Ectodermal cell (in vitro differentiated cells): ENCODE measurements at regions not wholly inside any gene's neighbourhood (a gene's known extent, or its start where the extent isn't known, plus 50 kb on each side); places are given as distances from the start of the nearest gene placed in this dataset.

Source experiments
- H3K27ac ChIP-seq: 2 replicates; pipeline ENCODE4 v1.7.0; 2013; ENCODE audit warnings: mild to moderate bottlenecking, low read depth, low read length; ENCODE audit not compliant: insufficient read depth, poor library complexity, severe bottlenecking
- H3K27me3 ChIP-seq: 2 replicates; pipeline ENCODE4 v1.7.0; 2013; ENCODE audit warnings: mild to moderate bottlenecking, low read length; ENCODE audit not compliant: insufficient read depth, control insufficient read depth, poor library complexity, severe bottlenecking
- H3K36me3 ChIP-seq: one replicate; pipeline ENCODE4 v1.7.0; 2013; ENCODE audit warnings: low read length; ENCODE audit not compliant: control insufficient read depth, insufficient read depth
- H3K4me1 ChIP-seq: one replicate; pipeline ENCODE4 v1.7.0; 2013; ENCODE audit warnings: low read length; ENCODE audit not compliant: control insufficient read depth, insufficient read depth
- H3K4me3 ChIP-seq: 2 replicates; pipeline ENCODE4 v1.7.0; 2013; ENCODE audit warnings: low read depth, low read length, control low read depth; ENCODE audit not compliant: insufficient read depth
- H3K9me3 ChIP-seq: 2 replicates; pipeline ENCODE4 v1.7.0; 2013; ENCODE audit warnings: mild to moderate bottlenecking, low read length, moderate library complexity; ENCODE audit not compliant: control insufficient read depth
- WGBS, 2 experiments: methylation state at CpG; one replicate each; pipeline ENCODE4 v1.1.7; 2013; ENCODE audit warnings: missing lambda C conversion rate in 2 of 2; 5-methylcytosine and 5-hydroxymethylcytosine counted together

GRCh38 chr4:12548678-12549077 lies 935.5 kb downstream of the RAB28 start:
- Histone ChIP-seq H3K27me3 (no peaks in the 10 kb centered on the region), H3K4me1 (no peaks in the 10 kb centered on the region), H3K36me3 (no peaks in the 10 kb centered on the region), H3K27ac (no peak overlapping the region), H3K9me3 (no peaks in the 10 kb centered on the region), H3K4me3 (no peak overlapping the region)
- 77 to 85% methylated on average over 3 to 4 of the region's 4 CpGs for WGBS, 2 experiments

GRCh38 chr4:12545812-12546211 lies 938.3 kb downstream of the RAB28 start:
- H3K27ac ChIP-seq, result no peak overlapping the region
- no peaks in the 10 kb centered on the region for H3K4me1 ChIP-seq
- H3K36me3 ChIP-seq, result no peaks in the 10 kb centered on the region
- H3K9me3 ChIP-seq, result no peaks in the 10 kb centered on the region
- H3K4me3 ChIP-seq, result no peak overlapping the region
- H3K27me3 ChIP-seq, result no peaks in the 10 kb centered on the region
- 45 to 54% methylated on average over 1 of the region's 1 CpG for WGBS, 2 experiments

GRCh38 chr4:12538162-12538561 lies 946.0 kb downstream of the RAB28 start:
- no peaks in the 10 kb centered on the region for H3K4me1 ChIP-seq
- H3K36me3 ChIP-seq, result no peaks in the 10 kb centered on the region
- no peaks in the 10 kb centered on the region for H3K9me3 ChIP-seq
- H3K27ac ChIP-seq, result no peak overlapping the region
- 96 to 97% methylated on average over 17 of the region's 17 CpGs for WGBS, 2 experiments
- no peak overlapping the region for H3K4me3 ChIP-seq
- no peaks in the 10 kb centered on the region for H3K27me3 ChIP-seq

- Histone ChIP-seq H3K27ac (no peak overlapping the region), H3K4me3 (no peak overlapping the region), H3K9me3 (no peaks in the 10 kb centered on the region), H3K4me1 (no peaks in the 10 kb centered on the region), H3K27me3 (no peaks in the 10 kb centered on the region), H3K36me3 (no peaks in the 10 kb centered on the region)
- 100% methylated on average over 1 of the region's 1 CpG; no CpG with 5 or more reads in 1 of the 2 experiments for WGBS, 2 experiments
These were observed 949.5 kb downstream of the RAB28 start for GRCh38 chr4:12534684-12535083.

GRCh38 chr4:12519426-12519825 lies 964.7 kb downstream of the RAB28 start:
- Histone ChIP-seq H3K27me3 (no peaks in the 10 kb centered on the region), H3K9me3 (no peaks in the 10 kb centered on the region), H3K36me3 (no peaks in the 10 kb centered on the region), H3K27ac (no peak overlapping the region), H3K4me1 (no peaks in the 10 kb centered on the region), H3K4me3 (no peak overlapping the region)

- no peak overlapping the region for H3K27ac ChIP-seq
- no peaks in the 10 kb centered on the region for H3K36me3 ChIP-seq
- no peaks in the 10 kb centered on the region for H3K27me3 ChIP-seq
- no peaks in the 10 kb centered on the region for H3K9me3 ChIP-seq
- H3K4me3 ChIP-seq, result no peak overlapping the region
- 92 to 100% methylated on average over 2 of the region's 2 CpGs for WGBS, 2 experiments
- no peaks in the 10 kb centered on the region for H3K4me1 ChIP-seq
These were observed 976.2 kb downstream of the RAB28 start for GRCh38 chr4:12507868-12508481.

GRCh38 chr4:12500409-12500808 lies 983.7 kb downstream of the RAB28 start:
- no peaks in the 10 kb centered on the region for H3K36me3 ChIP-seq
- no peaks in the 10 kb centered on the region for H3K9me3 ChIP-seq
- H3K4me1 ChIP-seq, result no peaks in the 10 kb centered on the region
- no peak overlapping the region for H3K4me3 ChIP-seq
- no peaks in the 10 kb centered on the region for H3K27me3 ChIP-seq
- no peak overlapping the region for H3K27ac ChIP-seq

GRCh38 chr4:12499693-12500092 lies 984.4 kb downstream of the RAB28 start:
- H3K36me3 ChIP-seq, result no peaks in the 10 kb centered on the region
- H3K27ac ChIP-seq, result no peak overlapping the region
- no peaks in the 10 kb centered on the region for H3K27me3 ChIP-seq
- no peaks in the 10 kb centered on the region for H3K9me3 ChIP-seq
- 91 to 98% methylated on average over 2 of the region's 2 CpGs for WGBS, 2 experiments
- H3K4me3 ChIP-seq, result no peak overlapping the region
- no peaks in the 10 kb centered on the region for H3K4me1 ChIP-seq

- no peaks in the 10 kb centered on the region for H3K36me3 ChIP-seq
- no peak overlapping the region for H3K27ac ChIP-seq
- H3K4me3 ChIP-seq, result no peak overlapping the region
- H3K27me3 ChIP-seq, result no peaks in the 10 kb centered on the region
- no peaks in the 10 kb centered on the region for H3K4me1 ChIP-seq
- no peaks in the 10 kb centered on the region for H3K9me3 ChIP-seq
These were observed 988.9 kb downstream of the RAB28 start for GRCh38 chr4:12495211-12495610.

- WGBS, 2 experiments, result 90 to 97% methylated on average over 5 of the region's 5 CpGs
- H3K4me3 ChIP-seq, result no peak overlapping the region
- no peaks in the 10 kb centered on the region for H3K27me3 ChIP-seq
- no peaks in the 10 kb centered on the region for H3K36me3 ChIP-seq
- H3K27ac ChIP-seq, result no peak overlapping the region
- H3K9me3 ChIP-seq, result no peaks in the 10 kb centered on the region
- H3K4me1 ChIP-seq, result no peaks in the 10 kb centered on the region
These were observed 991.3 kb downstream of the RAB28 start for GRCh38 chr4:12492730-12493393.
